Activated CD8-positive, alpha-beta memory T cell treated with anti-CD3 and anti-CD28 coated beads, Interleukin-2, amount 10 ng/mL, durations not matched to agents 7 days and 5 days (primary cell): ENCODE measurements at regions not wholly inside any gene's neighbourhood (a gene's known extent, or its start where the extent isn't known, plus 50 kb on each side); places are given as distances from the start of the nearest gene placed in this dataset.
"Not testable (repeated sequence)": the region's sequence is repeated elsewhere in the genome, so short reads cannot be mapped to it uniquely, and the experiment has no call there.

Experiments
- ATAC-seq: fragments of 150-1000 bp; cut with Tn5 transposase; one replicate; pipeline ENCODE4 v1.10.0; 2021; ENCODE audit warnings: moderate library complexity
- CTCF ChIA-PET: fragments of 350-600 bp; sonication (Branson Sonifier 250); formaldehyde crosslinking; loops from one replicate; lab custom pipeline; 2021; ENCODE audit warnings: antibody characterized with exemption; lab: Charles Lee
- DNase-seq: peaks from one replicate; pipeline ENCODE4 v3.0.0-alpha.2; 2020
- H3K27ac Mint-ChIP-seq: one replicate; pipeline ENCODE4 v1.8.0; 2021; ENCODE audit warnings: mild to moderate bottlenecking, mixed read lengths
- H3K27me3 Mint-ChIP-seq: one replicate; pipeline ENCODE4 v1.8.0; 2021; ENCODE audit warnings: mixed read lengths
- H3K36me3 Mint-ChIP-seq: one replicate; pipeline ENCODE4 v1.8.0; 2021; ENCODE audit warnings: mild to moderate bottlenecking, mixed read lengths
- H3K4me1 Mint-ChIP-seq: one replicate; pipeline ENCODE4 v1.8.0; 2021; ENCODE audit warnings: mixed read lengths
- H3K4me3 Mint-ChIP-seq: one replicate; pipeline ENCODE4 v1.8.0; 2021; ENCODE audit warnings: mild to moderate bottlenecking, moderate library complexity, mixed read lengths
- H3K9me3 Mint-ChIP-seq: one replicate; pipeline ENCODE4 v1.8.0; 2022; ENCODE audit warnings: low read depth, mixed read lengths

DNA sequence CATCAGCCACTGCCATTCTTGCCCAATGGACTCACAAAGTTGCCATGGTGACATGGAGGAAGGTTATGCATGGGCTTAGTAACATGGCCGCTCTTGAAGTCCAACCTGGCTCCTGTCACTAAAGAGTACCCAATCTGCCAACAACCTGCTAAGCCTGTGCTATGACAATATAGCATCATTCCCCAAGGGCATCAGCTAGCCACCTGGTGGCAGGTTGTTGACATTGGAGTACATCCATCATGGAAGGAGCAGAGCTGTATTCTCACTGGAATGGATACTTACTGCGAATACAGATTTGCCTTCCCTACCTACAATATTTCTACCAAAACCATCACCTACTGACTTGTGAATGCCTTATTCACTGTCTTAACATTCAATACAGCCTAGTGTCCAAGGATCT is 138.9 kb upstream of the RORA start:
- Mint-ChIP-seq H3K9me3 (peaks cover 7% of the 10 kb centered on the region), H3K27me3 (no peaks in the 10 kb centered on the region), H3K4me1 (no peaks in the 10 kb centered on the region), H3K27ac (no peak overlapping the region), H3K36me3 (no peaks in the 10 kb centered on the region), H3K4me3 (no peak overlapping the region)
- ATAC-seq (no peak), DNase-seq (no peak)
- CTCF ChIA-PET = no interaction called here

DNA sequence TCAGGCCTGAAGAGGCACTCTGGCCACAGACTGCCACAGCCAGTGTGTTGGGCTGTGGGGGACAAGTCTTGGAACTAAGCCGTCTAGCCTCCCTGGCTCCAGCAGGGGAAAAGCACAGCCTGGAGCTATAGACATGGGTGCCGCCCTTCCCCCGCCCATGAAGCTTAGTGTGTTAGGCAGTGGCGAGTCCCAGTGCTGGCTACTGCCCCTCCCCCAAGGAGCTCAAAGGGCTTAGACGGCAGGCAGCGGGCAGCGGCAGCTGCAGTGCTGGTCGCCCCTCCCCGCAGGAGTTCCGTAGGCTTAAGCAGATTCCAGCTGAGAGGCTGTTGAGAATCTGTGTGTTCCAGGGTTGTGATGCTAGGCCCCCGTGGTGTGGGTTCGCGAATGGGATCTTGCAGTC is 135.8 kb upstream of the RORA start:
- no peak for DNase-seq
- Mint-ChIP-seq H3K27ac (no peak overlapping the region), H3K27me3 (peaks cover 7% of the 10 kb centered on the region), H3K4me1 (no peaks in the 10 kb centered on the region), H3K36me3 (no peaks in the 10 kb centered on the region), H3K4me3 (no peak overlapping the region), H3K9me3 (peaks cover 5% of the 10 kb centered on the region)
- CTCF ChIA-PET = no interaction called here
- no peak for ATAC-seq

DNA sequence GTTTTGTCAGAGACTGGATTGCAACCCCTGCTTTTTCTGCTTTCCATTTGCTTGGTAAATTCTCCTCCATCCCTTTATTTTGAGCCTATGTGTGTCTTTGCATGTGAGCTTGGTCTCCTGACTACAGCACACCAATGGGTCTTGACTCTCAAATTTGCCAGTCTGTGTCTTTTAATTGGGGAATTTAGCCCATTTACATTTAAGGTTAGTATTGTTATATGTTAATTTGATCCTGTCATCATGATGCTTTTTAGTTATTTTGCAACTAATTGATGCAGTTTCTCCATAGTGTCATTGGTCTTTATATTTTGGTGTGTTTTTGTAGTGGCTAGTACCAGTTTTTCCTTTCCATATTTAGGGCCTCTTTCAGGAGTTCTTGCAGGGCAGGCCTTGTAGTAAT is 133.8 kb upstream of the RORA start:
- H3K4me3 Mint-ChIP-seq, H3K9me3 Mint-ChIP-seq, DNase-seq, ATAC-seq, H3K36me3 Mint-ChIP-seq, H3K4me1 Mint-ChIP-seq, H3K27ac Mint-ChIP-seq, CTCF ChIA-PET: not testable (repeated sequence)
- H3K27me3 Mint-ChIP-seq = peaks cover 12% of the 10 kb centered on the region

DNA sequence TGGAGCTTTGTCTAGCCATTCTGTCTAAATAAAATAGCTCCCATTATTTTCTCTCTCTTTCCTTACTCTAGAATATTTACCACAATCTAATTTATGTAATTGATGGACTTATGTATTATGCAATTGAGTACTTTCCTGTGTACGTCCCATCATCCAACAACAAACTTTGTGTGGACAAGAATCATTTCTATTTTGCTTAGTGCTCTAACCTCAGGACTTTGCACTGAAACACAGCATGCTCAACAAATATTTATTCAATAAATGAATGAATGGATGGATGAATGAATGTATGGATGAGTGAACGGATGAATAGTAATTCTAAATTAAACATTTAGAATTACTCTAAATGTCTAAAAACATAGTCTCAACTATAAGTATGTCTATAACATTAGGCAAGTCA is 115.2 kb upstream of the RORA start:
- Mint-ChIP-seq H3K4me1 (no peaks in the 10 kb centered on the region), H3K27me3 (peaks cover 4% of the 10 kb centered on the region), H3K36me3 (no peaks in the 10 kb centered on the region), H3K4me3 (no peak overlapping the region), H3K27ac (no peak overlapping the region), H3K9me3 (peaks cover 3% of the 10 kb centered on the region)
- CTCF ChIA-PET = no interaction called here
- DNase-seq (no peak), ATAC-seq (no peak)

DNA sequence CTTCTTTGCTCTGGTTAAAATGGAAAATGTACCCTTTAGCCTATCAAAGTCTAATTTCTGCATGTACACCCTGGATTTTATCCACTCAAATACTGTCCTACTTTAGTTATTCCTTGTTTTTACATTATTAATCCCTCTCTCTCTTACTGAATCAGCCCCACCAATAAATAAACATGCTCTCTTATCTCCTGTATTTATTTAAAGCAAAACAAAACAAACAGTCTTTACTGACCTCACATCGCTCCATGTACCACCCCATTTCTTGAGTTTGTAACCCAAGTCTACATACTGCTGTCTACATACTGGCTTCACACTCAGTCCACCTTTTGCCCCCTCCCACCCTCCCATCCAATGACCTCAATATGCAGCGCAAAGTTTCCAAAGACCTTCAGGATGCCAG is 113.3 kb upstream of the RORA start:
- Mint-ChIP-seq H3K9me3 (peaks cover 3% of the 10 kb centered on the region), H3K27ac (no peak overlapping the region), H3K27me3 (peaks cover 8% of the 10 kb centered on the region), H3K4me1 (no peaks in the 10 kb centered on the region), H3K36me3 (no peaks in the 10 kb centered on the region), H3K4me3 (no peak overlapping the region)
- DNase-seq (no peak), ATAC-seq (no peak)
- CTCF ChIA-PET = no interaction called here

DNA sequence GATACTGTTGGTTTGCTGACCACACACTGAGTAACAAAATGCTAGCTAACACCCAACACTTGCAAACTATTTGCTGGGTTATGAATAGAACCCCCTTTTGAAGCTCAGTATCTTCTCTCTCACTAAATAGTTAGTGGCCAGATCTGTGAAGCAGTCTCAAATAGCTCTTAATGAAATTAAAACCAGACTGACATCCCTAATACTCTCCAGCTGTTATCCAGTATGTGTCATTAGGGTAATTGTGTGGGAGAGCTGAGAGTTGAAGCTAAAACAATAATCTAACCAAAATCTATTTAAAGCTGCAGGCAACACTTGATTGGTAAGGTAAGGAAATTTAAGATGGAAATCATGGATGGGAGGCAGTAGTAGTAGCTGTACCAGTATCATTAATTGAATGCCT is 110.4 kb upstream of the RORA start:
- DNase-seq (no peak), ATAC-seq (no peak)
- CTCF ChIA-PET = no interaction called here
- Mint-ChIP-seq H3K36me3 (no peaks in the 10 kb centered on the region), H3K4me3 (no peak overlapping the region), H3K27ac (no peak overlapping the region), H3K27me3 (peaks cover 16% of the 10 kb centered on the region), H3K9me3 (peaks cover 3% of the 10 kb centered on the region), H3K4me1 (no peaks in the 10 kb centered on the region)

DNA sequence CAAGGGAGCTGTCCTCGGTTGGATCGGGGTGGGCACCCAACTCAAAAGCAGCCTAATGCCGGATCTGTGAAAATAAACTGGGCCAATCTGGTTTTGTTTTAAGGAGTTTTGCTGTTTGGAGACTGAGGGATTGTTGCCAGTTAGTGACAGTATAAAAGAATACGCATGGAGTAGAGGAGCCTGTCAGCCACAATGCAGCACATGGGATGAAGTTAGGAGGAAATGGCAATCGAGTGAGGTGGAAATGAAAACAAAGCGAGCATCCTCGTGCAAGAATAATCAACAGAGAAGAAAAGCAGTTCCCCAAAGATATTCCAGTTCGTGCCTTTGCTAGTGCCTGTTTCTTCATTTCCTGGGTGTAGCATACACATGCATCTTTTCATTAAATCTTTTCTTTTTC is 108.4 kb upstream of the RORA start:
- no peak for ATAC-seq
- Mint-ChIP-seq H3K27ac (no peak overlapping the region), H3K9me3 (no peaks in the 10 kb centered on the region), H3K27me3 (peaks cover 12% of the 10 kb centered on the region), H3K36me3 (no peaks in the 10 kb centered on the region), H3K4me1 (no peaks in the 10 kb centered on the region), H3K4me3 (no peak overlapping the region)
- CTCF ChIA-PET = no interaction called here
- DNase-seq = no peak

DNA sequence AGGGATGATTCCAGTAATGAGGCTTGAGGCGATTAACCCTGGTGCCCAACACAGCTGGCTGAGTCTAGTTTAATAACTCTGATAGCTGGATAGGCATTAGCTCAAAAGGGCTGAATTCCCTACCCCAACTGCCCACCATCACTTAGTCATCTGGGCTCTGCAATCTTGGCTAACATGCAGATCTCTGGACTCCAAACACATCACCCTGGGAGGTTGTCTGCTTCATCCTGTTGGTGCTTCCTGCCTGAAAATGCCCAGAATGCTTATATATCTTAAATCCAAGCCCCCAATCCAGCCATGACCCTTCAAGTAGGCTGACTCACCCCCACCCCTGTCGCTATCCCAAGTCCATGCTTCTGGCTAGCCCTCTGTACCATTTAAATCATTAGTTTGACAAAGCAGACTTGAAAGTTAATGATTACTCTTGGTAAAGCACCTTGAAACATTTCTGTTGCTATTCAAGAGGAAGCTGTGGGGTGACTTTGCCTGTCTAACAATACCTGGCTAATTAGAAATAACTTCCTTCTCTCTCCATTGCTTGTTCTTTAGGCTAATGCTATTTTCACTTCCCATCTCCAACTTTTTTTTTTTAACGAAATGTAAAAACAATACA is 107.0 kb upstream of the RORA start:
- no peak overlapping the region for H3K27ac Mint-ChIP-seq
- no peaks in the 10 kb centered on the region for H3K36me3 Mint-ChIP-seq
- DNase-seq (no peak), ATAC-seq (no peak)
- CTCF ChIA-PET = no interaction called here
- peaks cover 18% of the 10 kb centered on the region for H3K27me3 Mint-ChIP-seq
- H3K4me1 Mint-ChIP-seq = no peaks in the 10 kb centered on the region
- H3K9me3 Mint-ChIP-seq = no peaks in the 10 kb centered on the region
- H3K4me3 Mint-ChIP-seq = no peak overlapping the region

DNA sequence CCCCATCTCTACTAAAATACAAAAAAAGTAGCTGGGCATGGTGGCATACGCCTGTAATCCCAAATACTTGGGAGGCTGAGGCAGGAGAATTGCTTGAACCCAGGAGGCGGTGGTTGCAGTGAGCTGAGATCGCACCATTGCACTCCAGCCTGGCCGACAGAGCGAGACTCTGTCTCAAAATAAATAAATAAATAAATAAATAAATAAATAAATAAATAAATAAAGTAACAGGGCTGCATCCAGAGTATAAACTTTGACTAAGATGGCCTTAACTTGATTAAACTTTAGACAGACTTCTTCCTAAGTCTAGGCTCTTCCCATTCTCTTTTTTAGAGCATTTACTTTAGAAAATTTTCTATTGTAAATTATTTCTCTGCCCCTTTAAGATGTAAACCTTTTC is 105.6 kb upstream of the RORA start:
- H3K4me1 Mint-ChIP-seq, DNase-seq, H3K36me3 Mint-ChIP-seq, H3K4me3 Mint-ChIP-seq, H3K9me3 Mint-ChIP-seq, CTCF ChIA-PET, ATAC-seq, H3K27ac Mint-ChIP-seq: not testable (repeated sequence)
- peaks cover 18% of the 10 kb centered on the region for H3K27me3 Mint-ChIP-seq

DNA sequence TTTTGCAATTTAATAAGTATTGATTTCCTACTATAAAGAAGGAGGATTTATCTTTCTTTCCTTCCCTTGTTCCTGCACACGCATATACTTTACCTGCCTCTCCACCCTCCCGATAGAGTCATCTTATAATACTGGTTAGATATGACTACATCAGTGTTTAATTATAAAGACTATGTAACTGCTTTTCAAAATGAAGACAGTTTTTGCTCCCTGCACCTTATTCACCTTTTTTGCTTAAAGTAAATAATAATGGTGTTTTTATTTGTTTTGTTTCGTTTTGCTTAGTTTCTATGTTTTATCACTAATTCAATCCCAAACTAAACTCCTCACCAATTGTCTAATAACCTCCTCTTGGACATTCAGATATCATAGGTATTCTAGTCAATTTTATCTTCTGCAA is 101.9 kb upstream of the RORA start:
- DNase-seq = no peak
- Mint-ChIP-seq H3K27ac (no peak overlapping the region), H3K27me3 (peaks cover 9% of the 10 kb centered on the region), H3K36me3 (no peaks in the 10 kb centered on the region), H3K4me1 (no peaks in the 10 kb centered on the region), H3K9me3 (no peaks in the 10 kb centered on the region), H3K4me3 (no peak overlapping the region)
- no peak for ATAC-seq
- CTCF ChIA-PET = no interaction called here

DNA sequence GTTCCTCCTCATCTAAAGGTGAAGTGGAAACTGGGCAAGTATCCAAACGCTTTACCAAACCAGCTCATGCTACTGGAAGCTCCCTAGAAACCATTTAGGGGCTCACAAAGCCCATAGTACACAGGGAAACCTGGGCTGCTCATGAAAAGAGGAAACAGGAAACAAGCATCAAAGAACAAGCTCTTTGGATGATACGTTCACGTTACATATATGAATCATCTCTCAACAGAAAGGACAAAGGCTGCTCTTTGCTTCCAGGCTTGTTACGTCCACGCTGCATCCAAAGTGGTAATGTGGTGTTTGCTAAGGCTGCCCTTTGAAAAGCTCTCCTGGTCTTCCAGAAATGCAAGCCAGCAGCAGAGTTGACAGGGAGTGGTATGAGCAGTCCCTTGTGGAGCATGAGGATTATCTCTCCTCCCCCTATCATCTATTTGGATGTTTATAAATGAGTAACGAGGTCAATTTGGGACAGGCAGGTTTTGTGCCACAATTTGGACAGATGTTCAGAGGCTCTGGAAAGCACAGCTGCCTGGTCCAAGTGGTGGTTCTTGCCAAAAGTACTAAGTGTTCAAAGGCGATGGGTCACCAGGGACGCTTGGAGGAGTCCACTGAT is 98.0 kb upstream of the RORA start:
- DNase-seq = no peak
- Mint-ChIP-seq H3K4me3 (no peak overlapping the region), H3K36me3 (no peaks in the 10 kb centered on the region), H3K27ac (no peak overlapping the region), H3K27me3 (peaks cover 6% of the 10 kb centered on the region), H3K9me3 (no peaks in the 10 kb centered on the region), H3K4me1 (no peaks in the 10 kb centered on the region)
- ATAC-seq = no peak
- CTCF ChIA-PET = no interaction called here

DNA sequence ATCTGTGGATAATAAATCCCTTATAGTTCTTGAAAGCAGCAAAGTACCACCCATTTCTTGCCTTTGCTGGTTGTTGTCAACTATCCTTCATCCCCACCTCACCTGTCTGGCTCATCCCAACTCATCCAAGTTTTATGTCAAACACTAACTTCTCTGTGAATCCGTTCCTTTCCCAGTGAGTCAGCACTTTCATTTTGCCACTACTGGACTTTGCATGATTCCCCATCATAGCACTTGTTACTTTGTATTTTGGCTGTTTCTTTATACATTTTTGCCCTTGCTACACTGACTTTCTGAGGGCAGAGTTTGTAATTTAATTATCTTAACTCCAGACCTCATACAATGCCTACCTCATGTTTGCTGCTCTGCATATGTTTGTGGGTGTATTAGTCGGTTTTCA is 90.8 kb upstream of the RORA start:
- no peaks in the 10 kb centered on the region for H3K9me3 Mint-ChIP-seq
- no peak overlapping the region for H3K27ac Mint-ChIP-seq
- no peak overlapping the region for H3K4me3 Mint-ChIP-seq
- CTCF ChIA-PET = no interaction called here
- ATAC-seq = no peak
- DNase-seq = no peak
- H3K4me1 Mint-ChIP-seq = no peaks in the 10 kb centered on the region
- peaks cover 7% of the 10 kb centered on the region for H3K27me3 Mint-ChIP-seq
- H3K36me3 Mint-ChIP-seq = no peaks in the 10 kb centered on the region

DNA sequence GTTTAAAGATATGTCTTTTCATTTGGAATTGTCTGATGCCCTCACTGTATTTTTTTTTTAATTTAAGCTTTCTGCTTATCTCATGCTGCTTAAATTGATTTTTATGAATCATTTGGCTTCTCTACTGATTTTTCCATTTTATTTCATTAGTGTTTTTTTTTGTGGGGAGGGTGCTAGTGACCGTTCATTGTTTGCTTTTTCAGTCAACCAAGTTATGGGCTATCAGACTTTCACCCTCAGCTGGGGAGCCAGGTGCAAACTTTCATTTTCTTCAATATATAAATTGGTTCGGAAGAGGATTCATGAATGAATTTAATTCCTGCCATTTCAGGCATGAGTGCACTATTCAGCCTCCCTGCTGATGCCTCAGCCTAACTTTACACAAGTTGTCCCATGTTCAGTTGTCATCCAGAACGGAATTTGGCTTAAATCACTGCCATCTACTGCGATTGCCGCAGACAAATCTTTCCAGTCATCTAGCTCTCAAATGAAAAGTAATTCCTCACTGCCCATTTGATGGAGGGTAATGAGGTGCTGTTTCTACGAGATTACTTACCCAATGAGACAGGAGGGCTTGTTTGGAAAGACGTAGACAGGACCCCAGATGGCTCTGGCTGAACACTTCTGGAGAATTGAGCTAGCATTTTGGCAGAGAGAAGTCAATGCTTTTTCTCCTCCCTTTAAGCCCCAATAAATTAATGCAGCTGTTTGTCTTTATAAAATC is 89.9 kb upstream of the RORA start:
- no peak for DNase-seq
- ATAC-seq = no peak
- H3K27ac Mint-ChIP-seq = no peak overlapping the region
- H3K4me1 Mint-ChIP-seq = no peaks in the 10 kb centered on the region
- H3K4me3 Mint-ChIP-seq = no peak overlapping the region
- CTCF ChIA-PET = no interaction called here
- peaks cover 7% of the 10 kb centered on the region for H3K27me3 Mint-ChIP-seq
- H3K9me3 Mint-ChIP-seq = no peaks in the 10 kb centered on the region
- no peaks in the 10 kb centered on the region for H3K36me3 Mint-ChIP-seq

DNA sequence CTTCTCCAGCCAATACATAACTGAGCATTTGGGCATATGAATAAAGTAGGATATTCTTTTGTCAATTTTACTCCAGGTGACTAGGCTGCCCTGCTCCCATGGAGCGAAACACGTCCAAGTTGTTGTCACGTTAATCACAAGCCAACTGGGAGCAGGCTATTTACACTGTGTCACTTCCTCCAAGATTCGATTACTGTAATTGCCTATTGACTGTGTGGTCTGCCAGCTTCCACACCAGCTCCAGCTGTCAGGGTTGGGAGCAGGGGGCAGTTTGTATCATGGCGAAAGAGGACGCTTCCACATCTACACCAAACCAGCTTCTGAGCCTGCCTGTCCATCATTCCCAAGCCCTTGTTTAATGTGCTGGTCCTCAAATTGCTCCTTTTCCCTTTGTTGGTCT is 89.2 kb upstream of the RORA start:
- H3K27ac Mint-ChIP-seq = no peak overlapping the region
- no peak for ATAC-seq
- no peak overlapping the region for H3K4me3 Mint-ChIP-seq
- no peaks in the 10 kb centered on the region for H3K36me3 Mint-ChIP-seq
- CTCF ChIA-PET = no interaction called here
- DNase-seq = no peak
- no peaks in the 10 kb centered on the region for H3K4me1 Mint-ChIP-seq
- H3K9me3 Mint-ChIP-seq = no peaks in the 10 kb centered on the region
- peaks cover 7% of the 10 kb centered on the region for H3K27me3 Mint-ChIP-seq
